ENCODE measurements at regions not wholly inside any gene's neighbourhood (a gene's known extent, or its start where the extent isn't known, plus 50 kb on each side); places are given as distances from the start of the nearest gene placed in this dataset.

DNA sequence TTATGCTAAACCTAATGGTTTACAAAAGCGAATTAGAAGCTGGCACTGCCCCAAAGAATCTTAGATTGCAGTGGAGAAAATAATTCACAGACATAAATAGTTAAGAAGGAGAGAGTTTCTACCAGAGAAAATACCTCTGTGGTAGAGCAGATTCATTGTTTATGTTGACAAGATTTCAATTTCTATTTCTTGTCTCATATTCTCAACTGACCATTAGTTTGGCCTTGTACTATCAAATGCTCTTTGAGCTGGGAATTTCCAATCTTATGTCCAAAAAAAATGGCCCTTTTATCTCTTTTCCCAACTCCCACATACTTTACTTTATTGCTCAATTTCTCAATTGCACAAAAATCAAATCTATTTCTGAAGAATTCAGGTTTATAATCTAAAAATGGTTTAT lies 804.1 kb upstream of the CITED2 start:
- Histone ChIP-seq H3K4me3 (no peak overlapping the region), H3K9me3 (no peaks in the 10 kb centered on the region), H3K36me3 (no peaks in the 10 kb centered on the region), H3K4me1 (no peaks in the 10 kb centered on the region), H3K27ac (no peak overlapping the region), H3K27me3 (no peaks in the 10 kb centered on the region)
- ATAC-seq, result no peak
- TF ChIP-seq EP300 (IDR thresholded peaks at IDR 0.05) (no peak), POLR2AphosphoS5 (IDR thresholded peaks at IDR 0.05) (no peak), POLR2A (IDR thresholded peaks at IDR 0.05) (no peak)
- TF ChIP-seq, protein P1, sequence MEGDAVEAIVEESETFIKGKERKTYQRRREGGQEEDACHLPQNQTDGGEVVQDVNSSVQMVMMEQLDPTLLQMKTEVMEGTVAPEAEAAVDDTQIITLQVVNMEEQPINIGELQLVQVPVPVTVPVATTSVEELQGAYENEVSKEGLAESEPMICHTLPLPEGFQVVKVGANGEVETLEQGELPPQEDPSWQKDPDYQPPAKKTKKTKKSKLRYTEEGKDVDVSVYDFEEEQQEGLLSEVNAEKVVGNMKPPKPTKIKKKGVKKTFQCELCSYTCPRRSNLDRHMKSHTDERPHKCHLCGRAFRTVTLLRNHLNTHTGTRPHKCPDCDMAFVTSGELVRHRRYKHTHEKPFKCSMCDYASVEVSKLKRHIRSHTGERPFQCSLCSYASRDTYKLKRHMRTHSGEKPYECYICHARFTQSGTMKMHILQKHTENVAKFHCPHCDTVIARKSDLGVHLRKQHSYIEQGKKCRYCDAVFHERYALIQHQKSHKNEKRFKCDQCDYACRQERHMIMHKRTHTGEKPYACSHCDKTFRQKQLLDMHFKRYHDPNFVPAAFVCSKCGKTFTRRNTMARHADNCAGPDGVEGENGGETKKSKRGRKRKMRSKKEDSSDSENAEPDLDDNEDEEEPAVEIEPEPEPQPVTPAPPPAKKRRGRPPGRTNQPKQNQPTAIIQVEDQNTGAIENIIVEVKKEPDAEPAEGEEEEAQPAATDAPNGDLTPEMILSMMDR (IDR thresholded peaks at IDR 0.05), result no peak
- WGBS, 2 donors (ENCODE audit: low coverage in 1 of 2), result 63% methylated on average over 1 of the region's 1 CpG; no CpG with 5 or more reads in 1 of the 2 donors

DNA sequence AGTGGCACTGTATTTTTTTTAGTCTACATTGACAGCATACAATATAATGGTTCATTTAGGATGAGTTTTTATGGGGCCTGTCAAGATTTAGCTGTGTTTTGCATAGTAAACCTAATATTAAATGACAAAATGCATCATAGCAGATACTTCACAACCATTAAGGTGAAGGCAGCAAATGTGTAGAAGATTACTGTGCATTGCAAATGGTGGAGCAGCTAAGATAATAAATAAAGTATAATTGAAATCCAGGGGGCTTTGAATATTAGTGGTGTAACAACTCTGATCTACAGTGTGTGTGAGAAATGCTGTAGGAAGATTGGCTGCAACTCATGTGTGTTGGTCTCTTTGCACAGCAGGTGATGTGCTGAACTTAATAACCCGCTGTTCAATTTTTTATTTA lies 801.9 kb upstream of the CITED2 start:
- H3K36me3 ChIP-seq, result no peaks in the 10 kb centered on the region
- 86 to 95% methylated on average over 1 of the region's 1 CpG for WGBS, 2 donors (ENCODE audit: low coverage in 1 of 2)
- TF ChIP-seq, protein P1 (IDR thresholded peaks at IDR 0.05), result no peak
- TF ChIP-seq EP300 (IDR thresholded peaks at IDR 0.05) (no peak), POLR2AphosphoS5 (IDR thresholded peaks at IDR 0.05) (no peak), POLR2A (IDR thresholded peaks at IDR 0.05) (no peak)
- no peak overlapping the region for H3K4me3 ChIP-seq
- no peak for ATAC-seq
- no peak overlapping the region for H3K27ac ChIP-seq
- H3K9me3 ChIP-seq, result no peaks in the 10 kb centered on the region
- no peaks in the 10 kb centered on the region for H3K27me3 ChIP-seq
- no peaks in the 10 kb centered on the region for H3K4me1 ChIP-seq

DNA sequence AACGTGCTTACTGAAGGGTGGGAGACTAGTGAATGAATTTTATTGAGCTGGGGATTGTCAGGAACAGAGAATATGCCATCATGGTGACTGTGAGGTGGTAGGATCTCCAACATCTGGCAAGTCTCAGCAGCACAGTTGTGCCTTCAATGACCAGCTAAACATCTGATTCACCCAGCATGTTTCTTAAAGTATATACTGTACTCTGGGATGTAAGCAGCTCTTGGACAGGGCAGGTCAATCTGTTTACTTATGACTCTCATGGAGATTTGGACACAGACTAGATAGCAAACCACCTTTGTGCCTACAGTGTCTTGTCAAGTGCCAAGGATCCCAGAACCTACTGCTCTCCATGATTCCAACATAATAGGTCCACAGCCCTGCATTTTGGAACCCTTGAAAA lies 801.0 kb upstream of the CITED2 start:
- Histone ChIP-seq H3K9me3 (no peaks in the 10 kb centered on the region), H3K4me3 (no peak overlapping the region), H3K27me3 (no peaks in the 10 kb centered on the region), H3K4me1 (no peaks in the 10 kb centered on the region), H3K27ac (no peak overlapping the region), H3K36me3 (no peaks in the 10 kb centered on the region)
- WGBS, 2 donors (ENCODE audit: low coverage in 1 of 2), result 88% methylated on average over 1 of the region's 1 CpG
- TF ChIP-seq POLR2AphosphoS5 (IDR thresholded peaks at IDR 0.05) (no peak), EP300 (IDR thresholded peaks at IDR 0.05) (no peak), POLR2A (IDR thresholded peaks at IDR 0.05) (no peak)
- TF ChIP-seq, protein P1 (IDR thresholded peaks at IDR 0.05), result no peak
- no peak for ATAC-seq

DNA sequence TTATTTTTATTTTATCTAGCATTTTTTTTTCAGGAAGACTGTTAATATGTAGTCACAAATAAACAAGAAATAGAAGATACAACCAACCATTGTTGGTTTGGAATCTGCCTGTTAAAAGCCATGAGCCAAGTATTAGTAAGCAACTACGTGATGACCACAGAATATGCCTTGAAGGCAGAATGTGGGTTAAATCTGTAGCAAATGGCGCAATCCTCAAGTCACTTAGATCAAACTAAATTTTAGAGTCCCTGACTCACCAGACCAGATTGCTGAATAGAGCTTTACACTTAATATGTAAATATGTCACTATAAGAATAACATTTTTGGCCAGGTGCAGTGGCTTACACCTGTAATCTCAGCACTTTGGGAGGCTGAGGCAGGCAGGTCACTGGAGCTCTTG lies 800.1 kb upstream of the CITED2 start:
- WGBS, 2 donors (ENCODE audit: low coverage in 1 of 2), result 83 to 100% methylated on average over 2 of the region's 2 CpGs
- Histone ChIP-seq H3K27me3 (no peaks in the 10 kb centered on the region), H3K36me3 (no peaks in the 10 kb centered on the region), H3K4me1 (no peaks in the 10 kb centered on the region), H3K4me3 (no peak overlapping the region), H3K27ac (no peak overlapping the region), H3K9me3 (no peaks in the 10 kb centered on the region)
- ATAC-seq, result no peak
- TF ChIP-seq, protein P1 (IDR thresholded peaks at IDR 0.05), result no peak
- TF ChIP-seq EP300 (IDR thresholded peaks at IDR 0.05), result no peak
- TF ChIP-seq POLR2AphosphoS5 (IDR thresholded peaks at IDR 0.05), result no peak
- TF ChIP-seq POLR2A (IDR thresholded peaks at IDR 0.05), result no peak

DNA sequence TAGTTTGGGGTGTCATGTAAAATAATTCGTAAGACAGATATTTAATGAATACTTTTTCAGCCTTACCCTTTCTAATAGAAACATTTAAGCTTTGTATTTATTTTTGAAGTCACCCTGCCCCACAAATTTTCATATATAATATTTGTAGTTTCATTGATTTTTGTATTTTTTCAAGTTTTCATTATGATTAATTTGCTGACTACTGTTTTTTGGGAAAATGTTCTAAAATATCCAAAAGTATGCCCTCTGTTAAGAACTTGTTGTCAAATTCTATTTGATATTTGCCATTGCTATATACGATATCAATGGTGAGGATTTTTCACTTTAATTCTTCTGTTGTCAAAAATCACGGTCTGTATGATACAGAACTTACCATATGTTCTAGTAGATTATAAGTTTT lies 793.9 kb upstream of the CITED2 start:
- no peak for ATAC-seq
- Histone ChIP-seq H3K4me3 (no peak overlapping the region), H3K36me3 (no peaks in the 10 kb centered on the region), H3K9me3 (no peaks in the 10 kb centered on the region), H3K27me3 (no peaks in the 10 kb centered on the region), H3K27ac (no peak overlapping the region), H3K4me1 (no peaks in the 10 kb centered on the region)
- WGBS, 2 donors (ENCODE audit: low coverage in 1 of 2), result 93% methylated on average over 3 of the region's 3 CpGs
- TF ChIP-seq POLR2A (IDR thresholded peaks at IDR 0.05), result no peak
- no peak for TF ChIP-seq POLR2AphosphoS5 (IDR thresholded peaks at IDR 0.05)
- no peak for TF ChIP-seq EP300 (IDR thresholded peaks at IDR 0.05)
- TF ChIP-seq, protein P1 (IDR thresholded peaks at IDR 0.05), result no peak
